Kidney (tissue), 13 donors: ENCODE measurements at regions not wholly inside any gene's neighbourhood (a gene's known extent, or its start where the extent isn't known, plus 50 kb on each side); places are given as distances from the start of the nearest gene placed in this dataset.

Source experiments
- DNase-seq, 5 donors: peaks; one replicate each; pipeline ENCODE4 v3.0.0-alpha.2; 2013 to 2020
- FAIRE-seq: peaks from 2 replicates; lab custom pipeline; 2012; peaks lifted over from hg19 to GRCh38; lab: Jason Lieb, UNC
- H3K27ac ChIP-seq, 2 donors: one replicate each; pipeline ENCODE4 v1.7.0; 2013; ENCODE audit warnings: low read depth in 2 of 2, low read length in 2 of 2, inconsistent platforms in 1 of 2
- H3K27me3 ChIP-seq: one replicate; pipeline ENCODE4 v1.7.1; 2013; ENCODE audit warnings: low read length, inconsistent platforms; ENCODE audit not compliant: control insufficient read depth, insufficient read depth
- H3K36me3 ChIP-seq, 3 donors: one replicate each; pipeline versions ENCODE4 v1.7.0 to v1.7.1; 2013; ENCODE audit warnings: low read length in 3 of 3, control low read depth in 1 of 3, inconsistent platforms in 1 of 3; ENCODE audit not compliant: insufficient read depth in 3 of 3, control insufficient read depth in 2 of 3
- H3K4me1 ChIP-seq, 3 donors: one replicate each; pipeline versions ENCODE4 v1.7.0 to v1.7.1; 2013; ENCODE audit warnings: low read length in 3 of 3, inconsistent platforms in 1 of 3, low read depth in 1 of 3; ENCODE audit not compliant: control insufficient read depth in 2 of 3, insufficient read depth in 2 of 3
- H3K4me3 ChIP-seq, 3 donors: one replicate each; pipeline versions ENCODE4 v1.7.0 to v1.8.1; 2013; ENCODE audit warnings: low read length in 3 of 3, control low read depth in 1 of 3, inconsistent platforms in 1 of 3
- H3K9ac ChIP-seq, 3 donors: one replicate each; pipeline versions ENCODE4 v1.7.0 to v1.7.1; 2013; ENCODE audit warnings: low read length in 3 of 3, control low read depth in 1 of 3, inconsistent platforms in 1 of 3
- H3K9me3 ChIP-seq, 3 donors: one replicate each; pipeline versions ENCODE4 v1.7.0 to v1.7.1; 2013; ENCODE audit warnings: low read length in 3 of 3, control low read depth in 1 of 3, inconsistent platforms in 1 of 3; ENCODE audit not compliant: control insufficient read depth in 2 of 3, insufficient read depth in 1 of 3
- CTCF ChIP-seq: IDR thresholded peaks from 3 replicates; pipeline ENCODE4 v1.5.1; 2012; ENCODE audit warnings: mild to moderate bottlenecking, moderate library complexity, borderline replicate concordance; ENCODE audit not compliant: insufficient read depth; ENCODE audit errors: extremely low read depth
- intact Hi-C: fragments of 100-400 bp; cut with DNase I; formaldehyde crosslinking; loops from one replicate; pipeline ENCODE4 v1.11.1; 2022
- donor health status: control.
- donor health status: control.
- donor health status: control.
- donor health status: control.
- donor health status: control.
- donor health status: DM: yes; HTN: yes; CAD: no.
- donor health status: Normal renal cell carcinoma (clear cell type).

GRCh38 chr12:107258780-107259179 lies 165.4 kb upstream of the CRY1 start:
- no peak for FAIRE-seq
- intact Hi-C loops, result no loop called here

GRCh38 chr12:107263980-107264379 lies 170.6 kb upstream of the CRY1 start:
- H3K36me3 ChIP-seq, result no peaks in the 10 kb centered on the region
- no peak overlapping the region for H3K9ac ChIP-seq
- no peak for DNase-seq
- H3K4me3 ChIP-seq, result no peak overlapping the region
- FAIRE-seq, result no peak
- intact Hi-C loops, result no loop called here
- no peak for TF ChIP-seq CTCF
- no peaks in the 10 kb centered on the region for H3K27me3 ChIP-seq
- no peaks in the 10 kb centered on the region for H3K4me1 ChIP-seq
- no peak overlapping the region for H3K27ac ChIP-seq
- H3K9me3 ChIP-seq, result peaks cover 0 to 4% (median 0%) of the 10 kb centered on the region in 3 donors

More at GRCh38 chr12:107258780-107259179, 165.4 kb upstream of the CRY1 start:
- H3K9me3 ChIP-seq, result peaks cover 0 to 7% (median 0%) of the 10 kb centered on the region in 3 donors
- H3K27me3 ChIP-seq, result no peaks in the 10 kb centered on the region
- H3K9ac ChIP-seq, result no peak overlapping the region
- H3K36me3 ChIP-seq, result no peaks in the 10 kb centered on the region
- H3K4me1 ChIP-seq, result no peaks in the 10 kb centered on the region
- TF ChIP-seq CTCF, result no peak
- H3K4me3 ChIP-seq, result no peak overlapping the region
- no peak overlapping the region for H3K27ac ChIP-seq
- no peak for DNase-seq

DNA sequence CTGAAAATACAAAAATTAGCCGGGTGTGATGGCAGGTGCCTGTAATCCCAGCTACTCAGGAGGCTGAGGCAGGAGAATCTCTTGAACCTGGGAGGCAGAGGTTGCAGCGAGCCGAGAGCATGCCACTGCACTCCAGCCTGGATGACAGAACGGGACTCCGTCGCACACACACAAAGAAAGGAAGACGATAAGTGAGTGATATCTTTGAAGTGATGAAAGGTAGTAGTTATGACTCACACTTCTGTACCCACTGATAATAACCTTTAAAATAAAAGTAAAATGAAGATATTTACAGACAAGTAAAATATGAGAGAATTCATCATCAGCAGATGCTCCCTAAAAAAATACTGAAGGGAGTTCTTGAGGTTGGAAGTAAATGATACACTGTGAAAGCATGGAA lies 171.3 kb upstream of the CRY1 start:
- no peak for DNase-seq

More for the DNA sequence above, 171.3 kb upstream of the CRY1 start:
- TF ChIP-seq CTCF, result no peak
- Histone ChIP-seq H3K9me3 (peaks cover 0 to 4% (median 0%) of the 10 kb centered on the region in 3 donors), H3K36me3 (no peaks in the 10 kb centered on the region), H3K4me1 (no peaks in the 10 kb centered on the region), H3K9ac (no peak overlapping the region), H3K27me3 (no peaks in the 10 kb centered on the region), H3K27ac (no peak overlapping the region), H3K4me3 (no peak overlapping the region)
- intact Hi-C loops, result no loop called here
- no peak for FAIRE-seq
